Stimulated activated naive CD8-positive, alpha-beta T cell treated with anti-CD3 and anti-CD28 coated beads, Interleukin-15, Interleukin-2, amounts not matched to agents 100 ng/mL and 50 ng/mL, for 24 hours (primary cell): ENCODE measurements at regions not wholly inside any gene's neighbourhood (a gene's known extent, or its start where the extent isn't known, plus 50 kb on each side); places are given as distances from the start of the nearest gene placed in this dataset.

Experiments
- H3K27ac Mint-ChIP-seq: one replicate; pipeline ENCODE4 v1.8.0; 2021; ENCODE audit warnings: mild to moderate bottlenecking, mixed read lengths
- H3K27me3 Mint-ChIP-seq: one replicate; pipeline ENCODE4 v1.8.0; 2021; ENCODE audit warnings: mixed read lengths
- H3K36me3 Mint-ChIP-seq: one replicate; pipeline ENCODE4 v1.8.0; 2021; ENCODE audit warnings: low read depth, mixed read lengths
- H3K4me1 Mint-ChIP-seq: one replicate; pipeline ENCODE4 v1.8.0; 2021; ENCODE audit warnings: low read depth, mixed read lengths
- H3K4me3 Mint-ChIP-seq: one replicate; pipeline ENCODE4 v1.8.0; 2021; ENCODE audit warnings: mild to moderate bottlenecking, mixed read lengths
- H3K9me3 Mint-ChIP-seq: one replicate; pipeline ENCODE4 v1.8.0; 2021; ENCODE audit warnings: mixed read lengths

DNA sequence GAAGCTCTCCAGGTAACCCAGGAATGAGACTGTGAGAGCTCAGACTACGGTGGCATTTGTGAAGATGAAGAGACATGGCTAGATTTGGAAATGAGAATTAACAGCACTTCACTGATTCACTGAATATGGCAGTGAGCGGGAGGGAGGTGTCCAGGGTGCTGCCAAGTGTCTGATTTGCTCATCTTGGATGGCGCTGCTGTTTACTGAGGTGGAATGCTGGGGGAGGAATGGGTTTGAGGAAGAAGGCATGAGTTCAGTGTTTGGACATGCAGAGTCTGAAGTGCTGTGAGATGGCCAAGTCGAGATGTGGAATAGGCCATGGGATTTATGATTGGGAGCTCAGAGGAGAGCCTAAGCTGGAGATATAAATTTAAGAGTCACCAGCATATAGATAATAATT is 437.1 kb upstream of the NPVF start:
- no peak overlapping the region for H3K27ac Mint-ChIP-seq
- no peaks in the 10 kb centered on the region for H3K36me3 Mint-ChIP-seq
- H3K4me1 Mint-ChIP-seq: no peaks in the 10 kb centered on the region
- peaks cover 17% of the 10 kb centered on the region for H3K27me3 Mint-ChIP-seq
- H3K4me3 Mint-ChIP-seq: no peak overlapping the region
- H3K9me3 Mint-ChIP-seq: no peaks in the 10 kb centered on the region

GRCh38 chr7:25665903-25666670 is 437.8 kb upstream of the NPVF start:
- Mint-ChIP-seq H3K9me3 (no peaks in the 10 kb centered on the region), H3K4me1 (no peaks in the 10 kb centered on the region), H3K27me3 (peaks cover 17% of the 10 kb centered on the region), H3K4me3 (no peak overlapping the region), H3K27ac (no peak overlapping the region), H3K36me3 (no peaks in the 10 kb centered on the region)

DNA sequence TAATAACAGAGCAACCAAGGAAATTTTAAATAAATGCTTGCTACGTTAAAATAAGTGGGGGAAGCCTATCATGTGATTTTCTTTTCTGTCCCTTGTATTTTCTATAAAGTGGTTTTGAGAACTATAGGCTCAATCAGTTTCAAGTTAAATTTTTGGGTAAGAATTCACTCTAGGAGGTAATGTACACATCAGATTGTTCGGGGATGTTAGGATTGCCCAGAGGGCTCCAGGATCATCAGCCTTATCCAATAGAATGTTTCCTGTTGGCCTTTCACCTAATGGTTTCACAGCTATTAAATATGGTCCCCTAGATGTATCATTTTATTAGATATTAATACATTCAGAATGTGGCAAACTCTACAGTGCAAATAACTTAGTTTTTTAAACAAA is 438.4 kb upstream of the NPVF start:
- Mint-ChIP-seq H3K9me3 (no peaks in the 10 kb centered on the region), H3K27me3 (peaks cover 17% of the 10 kb centered on the region), H3K36me3 (no peaks in the 10 kb centered on the region), H3K4me3 (no peak overlapping the region), H3K27ac (no peak overlapping the region), H3K4me1 (no peaks in the 10 kb centered on the region)

GRCh38 chr7:25669281-25669781 is 441.0 kb upstream of the NPVF start:
- H3K27me3 Mint-ChIP-seq: peaks cover 10% of the 10 kb centered on the region
- H3K27ac Mint-ChIP-seq: no peak overlapping the region
- H3K9me3 Mint-ChIP-seq: no peaks in the 10 kb centered on the region
- H3K4me3 Mint-ChIP-seq: no peak overlapping the region
- H3K4me1 Mint-ChIP-seq: no peaks in the 10 kb centered on the region
- H3K36me3 Mint-ChIP-seq: no peaks in the 10 kb centered on the region

- Mint-ChIP-seq H3K27ac (no peak overlapping the region), H3K4me3 (no peak overlapping the region)
Observed at GRCh38 chr7:25669961-25670841, 441.9 kb upstream of the NPVF start.

DNA sequence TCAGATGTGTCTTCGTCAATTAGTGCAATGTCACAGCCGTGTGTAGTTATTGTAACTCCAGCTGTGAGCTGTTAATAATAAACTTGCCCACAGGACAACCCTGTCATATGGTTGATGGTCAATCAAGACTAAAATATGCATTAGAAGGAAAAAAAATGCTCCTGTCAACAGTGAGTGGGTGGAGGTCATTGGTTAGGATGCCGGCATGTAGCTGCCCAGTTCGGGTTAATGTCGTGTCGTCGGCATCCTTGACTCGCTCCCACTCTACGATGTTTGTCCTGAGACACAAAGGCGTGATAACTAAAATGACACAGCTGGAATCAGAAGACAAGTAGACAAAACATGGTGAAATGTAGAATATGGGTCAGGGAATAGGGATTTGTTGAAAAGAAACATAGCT is 442.8 kb upstream of the NPVF start:
- H3K27me3 Mint-ChIP-seq: no peaks in the 10 kb centered on the region
- no peaks in the 10 kb centered on the region for H3K9me3 Mint-ChIP-seq
- H3K36me3 Mint-ChIP-seq: no peaks in the 10 kb centered on the region
- no peak overlapping the region for H3K4me3 Mint-ChIP-seq
- no peaks in the 10 kb centered on the region for H3K4me1 Mint-ChIP-seq
- H3K27ac Mint-ChIP-seq: no peak overlapping the region

More at GRCh38 chr7:25669961-25670841, 441.9 kb upstream of the NPVF start:
- no peaks in the 10 kb centered on the region for H3K36me3 Mint-ChIP-seq
- H3K4me1 Mint-ChIP-seq: no peaks in the 10 kb centered on the region
- no peaks in the 10 kb centered on the region for H3K9me3 Mint-ChIP-seq
- peaks cover 4% of the 10 kb centered on the region for H3K27me3 Mint-ChIP-seq

DNA sequence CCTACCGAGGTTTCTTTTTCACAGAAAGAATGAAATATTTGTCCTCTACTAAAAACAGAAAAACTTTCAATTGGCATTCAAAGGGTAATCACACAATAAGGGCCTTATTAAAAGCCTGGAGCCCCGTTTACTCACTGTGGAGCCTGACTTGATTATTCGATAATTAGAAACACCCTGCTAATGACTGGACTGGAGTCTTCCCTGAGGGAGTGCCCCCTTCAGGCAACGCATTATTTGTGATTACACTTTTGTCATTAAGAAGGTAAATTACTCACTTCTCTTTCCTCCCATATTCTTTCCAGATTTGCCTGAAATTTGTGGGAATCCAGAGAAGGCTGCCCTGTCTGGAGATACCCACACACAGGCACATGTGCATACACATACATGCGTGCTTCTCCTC is 444.2 kb upstream of the NPVF start:
- H3K9me3 Mint-ChIP-seq: no peaks in the 10 kb centered on the region
- H3K27ac Mint-ChIP-seq: no peak overlapping the region
- no peaks in the 10 kb centered on the region for H3K36me3 Mint-ChIP-seq
- H3K4me1 Mint-ChIP-seq: no peaks in the 10 kb centered on the region
- H3K27me3 Mint-ChIP-seq: no peaks in the 10 kb centered on the region
- H3K4me3 Mint-ChIP-seq: no peak overlapping the region

- no peaks in the 10 kb centered on the region for H3K9me3 Mint-ChIP-seq
- H3K4me3 Mint-ChIP-seq: no peak overlapping the region
Observed at GRCh38 chr7:25675789-25676474, 447.6 kb upstream of the NPVF start.

DNA sequence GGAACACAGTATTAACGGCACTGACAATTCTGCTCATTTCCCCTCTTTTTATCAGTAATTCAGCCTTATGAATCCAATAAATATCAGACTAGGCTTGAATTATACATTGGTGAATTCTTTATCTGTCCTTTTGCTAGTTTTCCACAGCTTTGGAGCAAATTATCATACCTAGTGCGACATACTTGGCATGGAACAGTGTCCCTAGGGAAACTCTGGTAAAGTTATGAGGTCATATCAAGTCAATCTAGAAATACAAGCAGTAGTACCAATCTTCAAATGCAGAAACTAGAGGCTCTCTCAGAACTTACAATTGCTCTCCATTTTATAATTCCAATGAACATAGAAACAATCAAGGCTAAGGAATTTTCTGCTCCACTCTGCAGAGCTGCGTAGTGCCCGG is 449.3 kb upstream of the NPVF start:
- Mint-ChIP-seq H3K4me3 (no peak overlapping the region), H3K9me3 (no peaks in the 10 kb centered on the region), H3K4me1 (no peaks in the 10 kb centered on the region), H3K27me3 (no peaks in the 10 kb centered on the region), H3K27ac (no peak overlapping the region), H3K36me3 (no peaks in the 10 kb centered on the region)

More at GRCh38 chr7:25675789-25676474, 447.6 kb upstream of the NPVF start:
- Mint-ChIP-seq H3K27me3 (no peaks in the 10 kb centered on the region), H3K4me1 (no peaks in the 10 kb centered on the region), H3K36me3 (no peaks in the 10 kb centered on the region), H3K27ac (no peak overlapping the region)

GRCh38 chr7:25678215-25678614 is 449.9 kb upstream of the NPVF start:
- Mint-ChIP-seq H3K27ac (no peak overlapping the region), H3K4me1 (no peaks in the 10 kb centered on the region), H3K4me3 (no peak overlapping the region), H3K9me3 (no peaks in the 10 kb centered on the region), H3K36me3 (no peaks in the 10 kb centered on the region), H3K27me3 (no peaks in the 10 kb centered on the region)

- Mint-ChIP-seq H3K9me3 (no peaks in the 10 kb centered on the region), H3K27ac (no peak overlapping the region), H3K36me3 (no peaks in the 10 kb centered on the region), H3K27me3 (no peaks in the 10 kb centered on the region), H3K4me1 (peaks cover 6% of the 10 kb centered on the region), H3K4me3 (no peak overlapping the region)
Observed at GRCh38 chr7:25680636-25681035, 452.4 kb upstream of the NPVF start.

DNA sequence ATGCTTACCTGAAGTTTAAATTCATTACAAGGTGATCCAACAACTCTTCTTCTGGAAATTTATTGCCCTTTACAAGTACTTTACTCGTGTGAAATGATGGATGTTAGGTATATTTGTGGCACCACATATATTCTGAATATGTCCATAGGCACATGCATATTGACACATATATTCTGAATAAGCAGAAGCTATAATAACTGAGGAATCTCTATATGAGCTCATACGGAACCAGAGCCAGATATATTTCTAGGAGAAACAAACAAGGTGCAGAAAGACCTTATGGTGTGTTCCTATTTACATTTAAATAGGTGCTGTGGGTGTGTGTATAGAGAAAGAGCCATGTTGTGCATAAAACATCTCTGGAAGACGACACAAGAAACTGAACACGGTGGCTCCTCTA is 456.1 kb upstream of the NPVF start:
- H3K27ac Mint-ChIP-seq: no peak overlapping the region
- peaks cover 5% of the 10 kb centered on the region for H3K27me3 Mint-ChIP-seq
- H3K9me3 Mint-ChIP-seq: no peaks in the 10 kb centered on the region
- H3K36me3 Mint-ChIP-seq: no peaks in the 10 kb centered on the region
- no peak overlapping the region for H3K4me3 Mint-ChIP-seq
- peaks cover 6% of the 10 kb centered on the region for H3K4me1 Mint-ChIP-seq

GRCh38 chr7:25686493-25686892 is 458.2 kb upstream of the NPVF start:
- no peak overlapping the region for H3K4me3 Mint-ChIP-seq
- no peaks in the 10 kb centered on the region for H3K36me3 Mint-ChIP-seq
- H3K27me3 Mint-ChIP-seq: peaks cover 5% of the 10 kb centered on the region
- no peaks in the 10 kb centered on the region for H3K9me3 Mint-ChIP-seq
- peaks cover 6% of the 10 kb centered on the region for H3K4me1 Mint-ChIP-seq
- no peak overlapping the region for H3K27ac Mint-ChIP-seq

DNA sequence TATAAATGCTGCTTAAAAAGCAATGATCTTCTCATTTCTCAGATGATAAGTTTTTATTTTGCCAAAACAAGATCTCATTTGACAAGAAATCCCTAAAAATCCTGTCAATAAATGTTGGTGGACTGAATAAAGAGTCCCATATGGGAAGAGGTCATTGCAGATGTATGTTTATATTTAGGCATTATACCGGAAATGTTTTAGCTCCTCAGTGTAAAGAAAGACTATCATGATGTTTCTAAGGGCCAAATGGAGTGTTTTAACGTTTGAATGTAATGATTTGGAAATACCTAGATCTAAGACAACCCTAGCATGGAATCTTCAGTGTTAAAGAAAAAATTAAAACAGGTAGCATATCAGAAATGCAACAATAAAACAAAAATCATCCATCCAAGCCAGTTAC is 457.8 kb upstream of the NFE2L3 start:
- Mint-ChIP-seq H3K36me3 (no peaks in the 10 kb centered on the region), H3K4me3 (no peak overlapping the region), H3K27ac (no peak overlapping the region), H3K4me1 (no peaks in the 10 kb centered on the region), H3K9me3 (no peaks in the 10 kb centered on the region), H3K27me3 (peaks cover 5% of the 10 kb centered on the region)

DNA sequence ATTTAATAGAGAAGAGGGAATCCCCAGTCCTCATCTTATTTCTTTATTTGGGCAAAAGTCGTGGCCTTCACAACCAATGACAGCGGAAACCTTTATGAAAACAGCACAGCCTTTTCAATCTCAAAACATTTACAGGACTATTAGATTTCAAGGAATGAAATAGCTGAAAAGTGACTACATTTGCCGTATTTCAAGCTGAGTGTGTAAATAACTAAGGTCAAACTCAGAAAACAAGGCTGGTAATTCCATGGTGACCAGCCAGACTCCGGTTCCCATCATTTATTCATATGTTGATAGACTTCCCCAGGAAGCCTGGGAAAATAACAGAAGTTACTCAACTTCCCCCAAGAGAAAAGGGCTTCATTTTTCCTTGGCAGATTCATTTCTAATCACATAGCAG is 457.3 kb upstream of the NFE2L3 start:
- Mint-ChIP-seq H3K27me3 (peaks cover 5% of the 10 kb centered on the region), H3K36me3 (no peaks in the 10 kb centered on the region), H3K27ac (no peak overlapping the region), H3K4me3 (no peak overlapping the region), H3K4me1 (no peaks in the 10 kb centered on the region), H3K9me3 (no peaks in the 10 kb centered on the region)
